ENCODE measurements at regions not wholly inside any gene's neighbourhood (a gene's known extent, or its start where the extent isn't known, plus 50 kb on each side); places are given as distances from the start of the nearest gene placed in this dataset.
A peak's percentile ranks its signal among the peaks of the same experiment; 100 is the strongest.

DNA sequence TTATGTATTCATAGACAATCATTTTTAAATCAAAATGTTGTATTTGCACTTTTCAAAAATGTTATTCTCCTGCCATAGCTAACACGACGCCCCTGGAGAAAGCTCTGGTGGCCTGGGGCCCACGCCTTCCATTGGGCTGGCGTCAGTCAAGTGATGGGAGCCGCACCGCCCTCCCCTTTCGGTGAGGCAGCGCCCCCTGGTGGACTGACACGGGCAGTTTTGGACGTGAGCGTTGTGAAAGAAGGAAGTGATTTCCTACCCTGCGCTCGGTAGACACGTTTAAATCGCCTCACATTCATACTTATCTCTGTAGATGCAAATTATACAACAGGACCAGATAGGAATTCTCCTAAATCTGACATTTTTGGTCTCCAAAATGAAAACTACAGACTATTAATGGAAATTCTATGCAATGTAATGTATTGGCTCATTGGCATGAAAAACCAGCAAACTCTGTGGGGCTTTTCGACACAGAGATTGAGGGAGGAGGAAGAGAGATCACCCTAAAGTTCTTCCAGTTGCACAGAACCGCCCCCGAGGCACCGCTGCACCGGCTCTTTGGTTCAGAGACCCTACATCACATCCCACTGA, 326.2 kb upstream of the SOX11 start:
- no peak overlapping the region for H3K9ac ChIP-seq (ENCODE audit: low read depth, low read length, poor library complexity)
- no peak overlapping the region for H2BK5ac ChIP-seq (ENCODE audit: low read length)
- H3K23ac ChIP-seq (ENCODE audit: low read depth, low read length, poor library complexity) = no peak overlapping the region
- H3K79me1 ChIP-seq (ENCODE audit: low read depth, low read length) = peaks cover under 1% of the 10 kb centered on the region
- H2AK5ac ChIP-seq (ENCODE audit: low read depth, low read length) = no peak overlapping the region
- H3K27ac ChIP-seq (replicated peaks; ENCODE audit: low read length) = no peak overlapping the region
- no peaks in the 10 kb centered on the region for H3K36me3 ChIP-seq (replicated peaks in 1 of 2; ENCODE audit: control insufficient read depth in 2 of 2, insufficient read depth in 2 of 2, low read length in 2 of 2)
- no peak overlapping the region for H4K91ac ChIP-seq (ENCODE audit: low read depth, low read length, poor library complexity)
- H3K9me3 ChIP-seq (replicated peaks in 1 of 2; ENCODE audit: control insufficient read depth in 2 of 2, insufficient read depth in 1 of 2, low read depth in 1 of 2, low read length in 2 of 2) = no peaks in the 10 kb centered on the region
- no peaks in the 10 kb centered on the region for H3K27me3 ChIP-seq (ENCODE audit: control insufficient read depth in 3 of 3, insufficient read depth in 3 of 3, low read depth in 1 of 3, low read length in 3 of 3)
- no peak overlapping the region for H2BK12ac ChIP-seq (ENCODE audit: low read length)
- H3K18ac ChIP-seq (ENCODE audit: low read length) = no peak overlapping the region
- no peak overlapping the region for H3K4ac ChIP-seq (ENCODE audit: low read length)
- H4K8ac ChIP-seq (ENCODE audit: low read depth, low read length) = no peak overlapping the region
- no peak overlapping the region for H3K4me2 ChIP-seq (ENCODE audit: insufficient read depth, low read length, poor library complexity, severe bottlenecking)
- peak overlapping the region; percentile 75 for H2AFZ ChIP-seq (ENCODE audit: low read length)
- H3K4me1 ChIP-seq (ENCODE audit: control insufficient read depth in 2 of 2, insufficient read depth in 1 of 2, low read depth in 1 of 2, low read length in 2 of 2) = peaks cover 7 to 8% of the 10 kb centered on the region in 2 donors
- H3K14ac ChIP-seq (ENCODE audit: low read length) = no peak overlapping the region
- no CpG with 5 or more reads among the region's 20 CpGs for WGBS, 2 donors (ENCODE audit: extremely low coverage in 2 of 2, insufficient read length in 2 of 2, insufficient replicate concordance in 1 of 2)
- DNase-seq (ENCODE audit: low spot score) = peak; percentile 69
- no peak overlapping the region for H2BK120ac ChIP-seq (ENCODE audit: low read depth, low read length)
- no peak overlapping the region for H2BK15ac ChIP-seq (ENCODE audit: low read length)
- no peak overlapping the region for H3K4me3 ChIP-seq (ENCODE audit: low read length in 2 of 2)

DNA sequence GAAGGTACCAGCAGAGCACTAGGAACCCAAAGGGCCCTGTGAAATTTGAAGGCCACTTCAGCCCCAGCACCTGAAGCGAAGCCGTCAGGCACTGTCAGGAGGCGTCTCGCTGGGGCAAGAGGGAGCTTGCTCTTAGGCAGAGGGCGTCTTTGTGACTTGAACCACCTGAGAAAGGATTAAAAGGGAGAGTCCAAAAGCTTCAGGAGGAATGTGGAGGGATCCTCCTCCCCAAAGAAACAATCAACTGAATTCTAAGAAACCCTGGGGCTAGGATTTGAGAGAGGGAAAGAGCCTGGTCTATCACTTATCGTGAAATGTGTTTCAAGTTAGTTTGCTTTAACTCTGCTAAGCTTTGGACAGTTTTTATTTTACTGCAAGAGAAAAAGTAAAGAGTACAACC, 324.9 kb upstream of the SOX11 start:
- Histone ChIP-seq H3K36me3 (replicated peaks in 1 of 2; ENCODE audit: control insufficient read depth in 2 of 2, insufficient read depth in 2 of 2, low read length in 2 of 2) (no peaks in the 10 kb centered on the region), H2AK5ac (ENCODE audit: low read depth, low read length) (no peak overlapping the region), H3K4me2 (ENCODE audit: insufficient read depth, low read length, poor library complexity, severe bottlenecking) (no peak overlapping the region), H3K4me1 (ENCODE audit: control insufficient read depth in 2 of 2, insufficient read depth in 1 of 2, low read depth in 1 of 2, low read length in 2 of 2) (peaks cover 11 to 13% of the 10 kb centered on the region in 2 donors), H3K27ac (replicated peaks; ENCODE audit: low read length) (peak overlapping the region; percentile 43), H2BK15ac (ENCODE audit: low read length) (no peak overlapping the region), H3K9ac (ENCODE audit: low read depth, low read length, poor library complexity) (no peak overlapping the region), H4K8ac (ENCODE audit: low read depth, low read length) (no peak overlapping the region), H2AFZ (ENCODE audit: low read length) (no peak overlapping the region), H4K91ac (ENCODE audit: low read depth, low read length, poor library complexity) (no peak overlapping the region), H3K79me1 (ENCODE audit: low read depth, low read length) (peaks cover 3% of the 10 kb centered on the region), H3K4ac (ENCODE audit: low read length) (no peak overlapping the region), H3K4me3 (ENCODE audit: low read length in 2 of 2) (no peak overlapping the region), H3K27me3 (ENCODE audit: control insufficient read depth in 3 of 3, insufficient read depth in 3 of 3, low read depth in 1 of 3, low read length in 3 of 3) (no peaks in the 10 kb centered on the region), H3K9me3 (replicated peaks in 1 of 2; ENCODE audit: control insufficient read depth in 2 of 2, insufficient read depth in 1 of 2, low read depth in 1 of 2, low read length in 2 of 2) (no peaks in the 10 kb centered on the region), H2BK120ac (ENCODE audit: low read depth, low read length) (no peak overlapping the region), H3K14ac (ENCODE audit: low read length) (no peak overlapping the region), H3K23ac (ENCODE audit: low read depth, low read length, poor library complexity) (no peak overlapping the region), H2BK5ac (ENCODE audit: low read length) (no peak overlapping the region), H2BK12ac (ENCODE audit: low read length) (no peak overlapping the region), H3K18ac (ENCODE audit: low read length) (peak overlapping the region; percentile 7)
- no CpG with 5 or more reads among the region's 6 CpGs for WGBS, 2 donors (ENCODE audit: extremely low coverage in 2 of 2, insufficient read length in 2 of 2, insufficient replicate concordance in 1 of 2)
- DNase-seq (ENCODE audit: low spot score) = peak; percentile 37

DNA sequence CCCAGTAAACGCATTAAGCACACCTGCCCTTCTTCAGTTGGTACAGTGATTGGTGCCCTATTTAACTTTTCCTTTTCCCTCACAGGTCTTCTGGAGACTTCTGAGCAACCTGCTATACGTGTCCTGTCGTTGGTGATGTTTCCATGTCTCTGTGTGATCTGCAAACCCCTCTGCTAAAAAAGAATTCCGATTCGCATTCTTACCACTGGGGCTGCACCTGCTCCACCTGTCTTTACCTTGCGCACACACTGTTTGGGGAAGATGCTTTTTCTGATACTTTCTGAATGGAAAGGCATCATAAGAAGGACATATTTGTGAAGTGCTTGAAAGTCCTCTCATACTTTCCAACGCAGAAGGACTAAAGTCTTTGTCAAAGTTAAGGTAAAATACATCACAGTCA, 323.9 kb upstream of the SOX11 start:
- peaks cover 11 to 13% of the 10 kb centered on the region in 2 donors for H3K4me1 ChIP-seq (ENCODE audit: control insufficient read depth in 2 of 2, insufficient read depth in 1 of 2, low read depth in 1 of 2, low read length in 2 of 2)
- H3K9me3 ChIP-seq (replicated peaks in 1 of 2; ENCODE audit: control insufficient read depth in 2 of 2, insufficient read depth in 1 of 2, low read depth in 1 of 2, low read length in 2 of 2) = no peaks in the 10 kb centered on the region
- H3K9ac ChIP-seq (ENCODE audit: low read depth, low read length, poor library complexity) = no peak overlapping the region
- H2BK12ac ChIP-seq (ENCODE audit: low read length) = no peak overlapping the region
- no peak overlapping the region for H3K14ac ChIP-seq (ENCODE audit: low read length)
- no peak overlapping the region for H3K23ac ChIP-seq (ENCODE audit: low read depth, low read length, poor library complexity)
- no peak overlapping the region for H2BK5ac ChIP-seq (ENCODE audit: low read length)
- WGBS, 2 donors (ENCODE audit: extremely low coverage in 2 of 2, insufficient read length in 2 of 2, insufficient replicate concordance in 1 of 2) = no CpG with 5 or more reads among the region's 7 CpGs
- no peak overlapping the region for H4K8ac ChIP-seq (ENCODE audit: low read depth, low read length)
- H3K79me1 ChIP-seq (ENCODE audit: low read depth, low read length) = peaks cover 3% of the 10 kb centered on the region
- H3K4me2 ChIP-seq (ENCODE audit: insufficient read depth, low read length, poor library complexity, severe bottlenecking) = no peak overlapping the region
- H2AFZ ChIP-seq (ENCODE audit: low read length) = no peak overlapping the region
- no peak overlapping the region for H3K4ac ChIP-seq (ENCODE audit: low read length)
- no peak overlapping the region for H2BK120ac ChIP-seq (ENCODE audit: low read depth, low read length)
- no peak overlapping the region for H4K91ac ChIP-seq (ENCODE audit: low read depth, low read length, poor library complexity)
- no peaks in the 10 kb centered on the region for H3K36me3 ChIP-seq (replicated peaks in 1 of 2; ENCODE audit: control insufficient read depth in 2 of 2, insufficient read depth in 2 of 2, low read length in 2 of 2)
- H3K4me3 ChIP-seq (ENCODE audit: low read length in 2 of 2) = no peak overlapping the region
- H2BK15ac ChIP-seq (ENCODE audit: low read length) = no peak overlapping the region
- no peak overlapping the region for H2AK5ac ChIP-seq (ENCODE audit: low read depth, low read length)
- no peak overlapping the region for H3K27ac ChIP-seq (replicated peaks; ENCODE audit: low read length)
- no peaks in the 10 kb centered on the region for H3K27me3 ChIP-seq (ENCODE audit: control insufficient read depth in 3 of 3, insufficient read depth in 3 of 3, low read depth in 1 of 3, low read length in 3 of 3)
- DNase-seq (ENCODE audit: low spot score) = no peak
- peak overlapping the region; percentile 20 for H3K18ac ChIP-seq (ENCODE audit: low read length)

DNA sequence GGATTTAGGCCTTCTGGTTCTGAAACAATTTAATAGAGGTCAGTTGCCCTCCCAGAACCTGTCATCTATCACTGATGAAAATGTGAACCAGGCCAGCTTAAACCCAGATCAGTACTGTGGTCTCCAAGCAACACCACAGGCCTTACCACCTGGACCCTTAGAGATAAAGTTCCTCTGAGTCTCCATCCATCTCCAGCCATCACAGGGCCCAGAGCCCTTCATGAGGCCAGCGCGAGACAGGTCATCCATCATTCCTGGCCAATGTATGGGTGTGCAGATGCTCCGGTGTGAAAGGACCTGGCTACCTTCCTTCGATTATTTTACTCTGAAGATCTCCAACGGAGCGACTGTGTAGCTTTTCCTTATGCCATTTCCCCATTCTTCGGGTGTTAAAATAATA, 322.7 kb upstream of the SOX11 start:
- Histone ChIP-seq H4K8ac (ENCODE audit: low read depth, low read length) (no peak overlapping the region), H2BK120ac (ENCODE audit: low read depth, low read length) (peak overlapping the region; percentile 39), H2AFZ (ENCODE audit: low read length) (no peak overlapping the region), H3K4me1 (ENCODE audit: control insufficient read depth in 2 of 2, insufficient read depth in 1 of 2, low read depth in 1 of 2, low read length in 2 of 2) (peaks cover 15 to 23% of the 10 kb centered on the region in 2 donors), H3K9me3 (replicated peaks in 1 of 2; ENCODE audit: control insufficient read depth in 2 of 2, insufficient read depth in 1 of 2, low read depth in 1 of 2, low read length in 2 of 2) (no peaks in the 10 kb centered on the region), H3K14ac (ENCODE audit: low read length) (no peak overlapping the region), H3K18ac (ENCODE audit: low read length) (peak overlapping the region; percentile 12), H4K91ac (ENCODE audit: low read depth, low read length, poor library complexity) (no peak overlapping the region), H3K79me1 (ENCODE audit: low read depth, low read length) (peaks cover 3% of the 10 kb centered on the region), H3K23ac (ENCODE audit: low read depth, low read length, poor library complexity) (no peak overlapping the region), H2BK12ac (ENCODE audit: low read length) (no peak overlapping the region), H3K9ac (ENCODE audit: low read depth, low read length, poor library complexity) (no peak overlapping the region), H3K4ac (ENCODE audit: low read length) (no peak overlapping the region), H3K27me3 (ENCODE audit: control insufficient read depth in 3 of 3, insufficient read depth in 3 of 3, low read depth in 1 of 3, low read length in 3 of 3) (no peaks in the 10 kb centered on the region), H3K4me3 (ENCODE audit: low read length in 2 of 2) (no peak overlapping the region), H3K27ac (replicated peaks; ENCODE audit: low read length) (no peak overlapping the region), H2BK5ac (ENCODE audit: low read length) (no peak overlapping the region), H3K36me3 (replicated peaks in 1 of 2; ENCODE audit: control insufficient read depth in 2 of 2, insufficient read depth in 2 of 2, low read length in 2 of 2) (no peaks in the 10 kb centered on the region), H2BK15ac (ENCODE audit: low read length) (peak overlapping the region; percentile 72), H2AK5ac (ENCODE audit: low read depth, low read length) (no peak overlapping the region), H3K4me2 (ENCODE audit: insufficient read depth, low read length, poor library complexity, severe bottlenecking) (no peak overlapping the region)
- no peak for DNase-seq (ENCODE audit: low spot score)
- WGBS, 2 donors (ENCODE audit: extremely low coverage in 2 of 2, insufficient read length in 2 of 2, insufficient replicate concordance in 1 of 2) = no CpG with 5 or more reads among the region's 7 CpGs
